ENCODE measurements at regions not wholly inside any gene's neighbourhood (a gene's known extent, or its start where the extent isn't known, plus 50 kb on each side); places are given as distances from the start of the nearest gene placed in this dataset.
A peak's percentile ranks its signal among the peaks of the same experiment; 100 is the strongest.

GRCh38 chr7:115476671-115477181 is 553.8 kb downstream of the TFEC start:
- Histone ChIP-seq H3K4me1 (replicated peaks; ENCODE audit: insufficient read depth) (no peaks in the 10 kb centered on the region), H4K20me1 (ENCODE audit: insufficient read depth) (no peaks in the 10 kb centered on the region), H3K79me2 (ENCODE audit: low read depth) (no peaks in the 10 kb centered on the region), H3K9me2 (ENCODE audit: insufficient read depth) (no peaks in the 10 kb centered on the region), H3F3A (ENCODE audit: insufficient read depth, low read depth) (no peaks in the 10 kb centered on the region), H2AFZ (no peak overlapping the region), H3K4me2 (no peak overlapping the region), H3K9me3 (ENCODE audit: insufficient read depth, low read depth) (no peaks in the 10 kb centered on the region), H3K27me3 (ENCODE audit: insufficient read depth, low read depth) (no peaks in the 10 kb centered on the region), H3K36me3 (ENCODE audit: low read depth) (no peaks in the 10 kb centered on the region), H3K4me3 (no peak overlapping the region), H3K27ac (no peak overlapping the region)
- no TSS peak for BruUV-seq (replicated peaks)
- no peak for DNase-seq
- TF ChIP-seq EZH2 (IDR thresholded peaks at IDR 0.05; ENCODE audit: low read depth): no peak
- TF ChIP-seq, protein P1, sequence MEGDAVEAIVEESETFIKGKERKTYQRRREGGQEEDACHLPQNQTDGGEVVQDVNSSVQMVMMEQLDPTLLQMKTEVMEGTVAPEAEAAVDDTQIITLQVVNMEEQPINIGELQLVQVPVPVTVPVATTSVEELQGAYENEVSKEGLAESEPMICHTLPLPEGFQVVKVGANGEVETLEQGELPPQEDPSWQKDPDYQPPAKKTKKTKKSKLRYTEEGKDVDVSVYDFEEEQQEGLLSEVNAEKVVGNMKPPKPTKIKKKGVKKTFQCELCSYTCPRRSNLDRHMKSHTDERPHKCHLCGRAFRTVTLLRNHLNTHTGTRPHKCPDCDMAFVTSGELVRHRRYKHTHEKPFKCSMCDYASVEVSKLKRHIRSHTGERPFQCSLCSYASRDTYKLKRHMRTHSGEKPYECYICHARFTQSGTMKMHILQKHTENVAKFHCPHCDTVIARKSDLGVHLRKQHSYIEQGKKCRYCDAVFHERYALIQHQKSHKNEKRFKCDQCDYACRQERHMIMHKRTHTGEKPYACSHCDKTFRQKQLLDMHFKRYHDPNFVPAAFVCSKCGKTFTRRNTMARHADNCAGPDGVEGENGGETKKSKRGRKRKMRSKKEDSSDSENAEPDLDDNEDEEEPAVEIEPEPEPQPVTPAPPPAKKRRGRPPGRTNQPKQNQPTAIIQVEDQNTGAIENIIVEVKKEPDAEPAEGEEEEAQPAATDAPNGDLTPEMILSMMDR (conservative IDR thresholded peaks at IDR 0.05): no peak
- CTCF ChIA-PET: interaction anchor here (0.7 kb wide), 1 partner anchor 356 kb away, joined by 4 read pairs; no protein-coding TSS in a partner anchor
- intact Hi-C loops (cut with micrococcal nuclease; ENCODE audit: unreplicated experiment): no loop called here
- POLR2A ChIA-PET (ENCODE audit: unreplicated experiment): no interaction called here

DNA sequence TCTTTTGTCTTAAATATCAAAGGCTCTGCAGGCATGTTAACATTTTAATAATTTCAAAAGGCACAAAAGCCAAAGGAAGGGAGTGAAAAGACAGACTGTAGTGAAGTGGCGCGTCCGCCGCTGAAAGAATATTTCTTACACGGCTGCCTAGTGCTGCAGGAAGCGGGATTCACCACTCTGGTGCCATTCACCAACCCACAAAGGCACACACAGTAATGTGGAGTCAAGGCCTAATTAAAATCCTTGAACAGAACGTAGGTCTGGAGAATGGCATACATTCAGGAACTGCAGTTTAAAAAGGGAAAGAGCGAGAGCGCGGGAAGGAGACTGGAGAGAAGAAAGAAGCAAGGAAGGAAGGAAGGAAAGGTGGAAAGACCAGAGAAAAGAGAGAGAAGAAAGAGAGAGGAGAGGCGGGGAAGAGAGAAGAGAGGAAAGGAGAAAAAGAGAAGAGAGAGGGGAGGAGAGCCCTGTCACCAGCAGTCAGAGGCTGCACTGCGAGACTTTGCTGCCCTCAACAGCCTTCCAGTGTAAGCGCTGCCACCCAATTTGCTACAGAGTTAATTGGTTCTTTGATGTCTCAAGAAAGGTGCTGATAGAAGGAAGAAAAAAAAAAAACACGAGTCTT is 554.0 kb downstream of the MDFIC start:
- POLR2A ChIA-PET (ENCODE audit: unreplicated experiment): no interaction called here
- no peaks in the 10 kb centered on the region for H3K36me3 ChIP-seq (ENCODE audit: low read depth)
- no peaks in the 10 kb centered on the region for H3F3A ChIP-seq (ENCODE audit: insufficient read depth, low read depth)
- no peaks in the 10 kb centered on the region for H3K27me3 ChIP-seq (ENCODE audit: insufficient read depth, low read depth)
- no peaks in the 10 kb centered on the region for H3K9me3 ChIP-seq (ENCODE audit: insufficient read depth, low read depth)
- CTCF ChIA-PET: interaction anchor here (0.7 kb wide), 1 partner anchor 355 kb away, joined by 4 read pairs; no protein-coding TSS in a partner anchor
- H3K27ac ChIP-seq: no peak overlapping the region
- BruUV-seq (replicated peaks): no TSS peak
- H3K4me1 ChIP-seq (replicated peaks; ENCODE audit: insufficient read depth): no peaks in the 10 kb centered on the region
- no peak overlapping the region for H3K4me3 ChIP-seq
- no peak for DNase-seq
- TF ChIP-seq, protein P1 (conservative IDR thresholded peaks at IDR 0.05): no peak
- no peak for TF ChIP-seq EZH2 (IDR thresholded peaks at IDR 0.05; ENCODE audit: low read depth)
- peak overlapping the region; percentile 18; the same call in 1 of the 2 replicates for H2AFZ ChIP-seq
- H3K4me2 ChIP-seq: no peak overlapping the region
- H4K20me1 ChIP-seq (ENCODE audit: insufficient read depth): no peaks in the 10 kb centered on the region
- no peaks in the 10 kb centered on the region for H3K79me2 ChIP-seq (ENCODE audit: low read depth)
- H3K9me2 ChIP-seq (ENCODE audit: insufficient read depth): no peaks in the 10 kb centered on the region
- intact Hi-C loops (cut with micrococcal nuclease; ENCODE audit: unreplicated experiment): no loop called here

DNA sequence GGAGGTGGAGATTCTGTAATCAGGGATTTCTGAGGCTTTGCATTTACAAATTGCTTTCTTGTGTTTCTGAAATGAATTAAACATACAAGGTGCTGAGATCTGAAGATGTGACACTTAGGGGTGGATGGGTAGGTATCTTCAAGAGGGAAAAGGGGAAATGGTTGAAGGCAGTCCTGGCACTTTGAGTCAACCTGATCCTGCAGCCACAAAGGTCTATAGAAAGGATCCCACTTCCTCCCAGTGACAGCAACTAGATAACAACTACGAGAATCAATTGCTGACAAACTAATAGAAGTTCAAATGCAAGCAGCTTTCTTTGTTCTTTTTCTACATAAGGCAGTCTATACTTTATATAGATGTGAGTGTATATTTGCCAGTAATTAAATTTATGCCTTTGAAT is 553.3 kb downstream of the MDFIC start:
- H3K9me2 ChIP-seq (ENCODE audit: insufficient read depth): no peaks in the 10 kb centered on the region
- no peaks in the 10 kb centered on the region for H3F3A ChIP-seq (ENCODE audit: insufficient read depth, low read depth)
- POLR2A ChIA-PET (ENCODE audit: unreplicated experiment): no interaction called here
- H3K4me2 ChIP-seq: no peak overlapping the region
- H3K4me1 ChIP-seq (replicated peaks; ENCODE audit: insufficient read depth): no peaks in the 10 kb centered on the region
- no peaks in the 10 kb centered on the region for H3K9me3 ChIP-seq (ENCODE audit: insufficient read depth, low read depth)
- peak overlapping the region; percentile 18; the same call in 1 of the 2 replicates for H2AFZ ChIP-seq
- no peaks in the 10 kb centered on the region for H3K27me3 ChIP-seq (ENCODE audit: insufficient read depth, low read depth)
- DNase-seq: no peak
- intact Hi-C loops (cut with micrococcal nuclease; ENCODE audit: unreplicated experiment): no loop called here
- BruUV-seq (replicated peaks): no TSS peak
- H3K79me2 ChIP-seq (ENCODE audit: low read depth): no peaks in the 10 kb centered on the region
- TF ChIP-seq, protein P1 (conservative IDR thresholded peaks at IDR 0.05): no peak
- no peak for TF ChIP-seq EZH2 (IDR thresholded peaks at IDR 0.05; ENCODE audit: low read depth)
- H3K4me3 ChIP-seq: no peak overlapping the region
- CTCF ChIA-PET: interaction anchor here (0.6 kb wide), 1 partner anchor 36 kb away, joined by 3 read pairs; no protein-coding TSS in a partner anchor
- H3K27ac ChIP-seq: no peak overlapping the region
- no peaks in the 10 kb centered on the region for H4K20me1 ChIP-seq (ENCODE audit: insufficient read depth)
- H3K36me3 ChIP-seq (ENCODE audit: low read depth): no peaks in the 10 kb centered on the region

Measured in PC-9 (cell line).